Thyroid gland (tissue), 4 donors: ENCODE measurements at regions not wholly inside any gene's neighbourhood (a gene's known extent, or its start where the extent isn't known, plus 50 kb on each side); places are given as distances from the start of the nearest gene placed in this dataset.

Source experiments
- DNase-seq, 2 donors: peaks; one replicate each; pipeline ENCODE4 v3.0.0-alpha.2; 2019
- H3K27ac ChIP-seq, 3 donors: fragments of 200-600 bp; sonication (generic); 1 replicate in 2 of 3; 2 replicates in 1 of 3; pipeline ENCODE4 v1.5.1; 2016 to 2019; ENCODE audit warnings: mild to moderate bottlenecking in 1 of 3, moderate library complexity in 1 of 3
- H3K27me3 ChIP-seq: fragments of 200-600 bp; sonication (generic); one replicate; pipeline ENCODE4 v1.5.1; 2019
- H3K36me3 ChIP-seq, 2 donors: fragments of 200-600 bp; sonication (generic); one replicate each; pipeline ENCODE4 v1.5.1; 2016 to 2019
- H3K4me1 ChIP-seq, 2 donors: fragments of 200-600 bp; sonication (generic); one replicate each; pipeline ENCODE4 v1.5.1; 2017 to 2019
- H3K4me3 ChIP-seq, 3 donors: fragments of 200-600 bp; sonication (generic); replicated peaks in 1 of 3; 1 replicate in 2 of 3; 2 replicates in 1 of 3; pipeline ENCODE4 v1.5.1; 2016; ENCODE audit warnings: mild to moderate bottlenecking in 1 of 3
- H3K9me3 ChIP-seq: fragments of 200-600 bp; sonication (generic); one replicate; pipeline ENCODE4 v1.5.1; 2017
- POLR2A ChIP-seq, 2 donors: fragments of 450-650 bp; IDR thresholded peaks; one replicate each; pipeline ENCODE4 v1.6.1; 2017; ENCODE audit warnings: antibody characterized with exemption in 2 of 2, mild to moderate bottlenecking in 2 of 2, moderate library complexity in 1 of 2
- whole genome bisulfite sequencing, 2 donors: methylation state at CpG; one replicate each; pipeline ENCODE4 v1.1.5; 2017; 5-methylcytosine and 5-hydroxymethylcytosine counted together
- intact Hi-C: fragments of 100-400 bp; cut with DNase I; formaldehyde crosslinking; loops from one replicate; pipeline ENCODE4 v1.15.1; 2023
- TF ChIP-seq, protein P1 (sequence below), 6 experiments: fragments of 200-600 bp in 3 of 6; fragments of 450-650 bp in 3 of 6; sonication (generic) in 3 of 6; IDR thresholded peaks; one replicate each; pipeline ENCODE4 v1.5.1; 2016 to 2019; ENCODE audit warnings: antibody characterized with exemption in 6 of 6, mild to moderate bottlenecking in 2 of 6, inconsistent platforms in 1 of 6, moderate library complexity in 1 of 6

DNA sequence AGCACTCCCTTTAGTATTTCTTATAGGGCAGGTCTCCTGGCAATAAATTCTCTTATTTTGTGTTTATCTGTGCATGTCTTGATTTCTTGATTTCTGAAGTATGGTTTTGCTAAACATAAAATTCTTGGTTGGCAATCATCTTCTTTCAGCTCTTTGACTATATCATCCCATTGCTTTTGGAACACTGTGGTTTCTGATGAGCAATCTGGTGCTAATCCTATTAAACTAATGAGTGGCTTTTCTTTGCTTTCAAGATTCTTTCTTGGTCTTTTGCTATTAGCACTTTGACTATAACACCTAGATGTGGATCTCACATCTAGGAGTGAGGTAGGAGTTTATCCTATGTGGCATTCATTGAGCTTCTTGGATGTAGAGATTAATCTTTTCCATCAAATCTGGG lies 120.7 kb upstream of the MED13L start:
- H3K9me3 ChIP-seq = no peaks in the 10 kb centered on the region
- no peaks in the 10 kb centered on the region for H3K36me3 ChIP-seq
- H3K27ac ChIP-seq = no peak overlapping the region
- intact Hi-C loops = no loop called here
- H3K4me3 ChIP-seq = no peak overlapping the region
- no peaks in the 10 kb centered on the region for H3K4me1 ChIP-seq
- TF ChIP-seq POLR2A (IDR thresholded peaks at IDR 0.05) = no peak
- TF ChIP-seq, protein P1, sequence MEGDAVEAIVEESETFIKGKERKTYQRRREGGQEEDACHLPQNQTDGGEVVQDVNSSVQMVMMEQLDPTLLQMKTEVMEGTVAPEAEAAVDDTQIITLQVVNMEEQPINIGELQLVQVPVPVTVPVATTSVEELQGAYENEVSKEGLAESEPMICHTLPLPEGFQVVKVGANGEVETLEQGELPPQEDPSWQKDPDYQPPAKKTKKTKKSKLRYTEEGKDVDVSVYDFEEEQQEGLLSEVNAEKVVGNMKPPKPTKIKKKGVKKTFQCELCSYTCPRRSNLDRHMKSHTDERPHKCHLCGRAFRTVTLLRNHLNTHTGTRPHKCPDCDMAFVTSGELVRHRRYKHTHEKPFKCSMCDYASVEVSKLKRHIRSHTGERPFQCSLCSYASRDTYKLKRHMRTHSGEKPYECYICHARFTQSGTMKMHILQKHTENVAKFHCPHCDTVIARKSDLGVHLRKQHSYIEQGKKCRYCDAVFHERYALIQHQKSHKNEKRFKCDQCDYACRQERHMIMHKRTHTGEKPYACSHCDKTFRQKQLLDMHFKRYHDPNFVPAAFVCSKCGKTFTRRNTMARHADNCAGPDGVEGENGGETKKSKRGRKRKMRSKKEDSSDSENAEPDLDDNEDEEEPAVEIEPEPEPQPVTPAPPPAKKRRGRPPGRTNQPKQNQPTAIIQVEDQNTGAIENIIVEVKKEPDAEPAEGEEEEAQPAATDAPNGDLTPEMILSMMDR (IDR thresholded peaks at IDR 0.05) = no peak
- no peak for DNase-seq
- H3K27me3 ChIP-seq = no peaks in the 10 kb centered on the region

DNA sequence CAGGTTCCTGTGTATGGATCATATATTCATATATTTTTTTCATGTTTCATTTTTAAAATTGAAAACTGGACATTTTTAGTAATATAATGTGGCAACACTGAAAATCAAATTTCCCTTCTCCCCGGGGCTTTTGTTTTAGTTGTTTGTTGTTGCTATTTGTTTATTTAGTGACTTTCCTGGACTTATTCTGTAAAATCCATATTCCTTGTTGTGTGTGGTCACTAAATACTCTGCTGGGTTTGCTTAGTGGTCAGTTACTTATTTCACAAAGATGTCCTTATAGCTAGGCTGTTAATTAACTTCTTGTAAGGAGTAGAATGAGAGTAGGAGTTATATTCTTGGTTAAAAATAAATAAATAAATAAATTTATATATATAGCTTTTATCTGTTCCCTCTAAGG lies 121.6 kb upstream of the MED13L start:
- WGBS, 2 donors = 98% methylated on average over 1 of the region's 1 CpG
- no peak for DNase-seq
- no peaks in the 10 kb centered on the region for H3K36me3 ChIP-seq
- intact Hi-C loops = no loop called here
- H3K4me1 ChIP-seq = no peaks in the 10 kb centered on the region
- H3K9me3 ChIP-seq = no peaks in the 10 kb centered on the region
- H3K27ac ChIP-seq = no peak overlapping the region
- TF ChIP-seq, protein P1 (IDR thresholded peaks at IDR 0.05) = no peak
- TF ChIP-seq POLR2A (IDR thresholded peaks at IDR 0.05) = no peak
- H3K4me3 ChIP-seq = no peak overlapping the region
- H3K27me3 ChIP-seq = no peaks in the 10 kb centered on the region

DNA sequence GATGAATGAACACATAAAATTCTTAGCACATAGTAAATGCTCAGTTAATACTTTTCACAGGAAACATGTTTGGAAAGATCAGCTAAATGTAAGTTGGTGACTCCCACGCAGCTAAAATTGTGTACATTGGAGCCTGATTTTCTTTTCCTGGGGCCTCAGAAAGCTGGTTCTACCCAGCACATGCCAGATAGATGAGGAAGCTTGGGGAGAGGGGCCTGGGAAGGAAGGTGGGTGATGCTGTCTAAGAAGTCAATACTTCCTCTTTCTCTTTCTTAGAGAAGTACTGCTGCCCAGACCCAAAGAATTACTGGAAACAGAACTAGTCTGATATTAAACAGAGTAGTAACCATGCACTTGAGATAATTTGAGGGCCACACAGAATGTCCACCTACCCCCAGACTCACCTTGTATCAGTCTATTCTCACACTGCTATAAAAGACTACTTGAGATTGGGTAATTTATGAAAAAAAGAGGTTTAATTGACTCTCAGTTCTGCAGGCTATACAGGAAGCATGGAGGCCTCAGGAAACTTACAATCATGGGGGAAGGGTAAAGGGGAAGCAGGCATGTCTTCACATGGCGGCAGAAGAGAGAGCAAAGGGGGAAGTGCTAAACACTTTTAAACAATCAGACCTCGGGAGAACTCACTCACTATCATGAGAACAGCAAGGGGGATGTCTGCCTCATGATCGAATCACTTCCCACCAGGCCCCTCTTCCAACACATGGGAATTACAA lies 123.3 kb upstream of the MED13L start:
- no peaks in the 10 kb centered on the region for H3K4me1 ChIP-seq
- no peaks in the 10 kb centered on the region for H3K36me3 ChIP-seq
- intact Hi-C loops = no loop called here
- no peaks in the 10 kb centered on the region for H3K27me3 ChIP-seq
- no peak overlapping the region for H3K27ac ChIP-seq
- 68 to 87% methylated on average over 4 of the region's 4 CpGs for WGBS, 2 donors
- DNase-seq = no peak
- no peaks in the 10 kb centered on the region for H3K9me3 ChIP-seq
- TF ChIP-seq, protein P1 (IDR thresholded peaks at IDR 0.05) = no peak
- no peak for TF ChIP-seq POLR2A (IDR thresholded peaks at IDR 0.05)
- H3K4me3 ChIP-seq = no peak overlapping the region

DNA sequence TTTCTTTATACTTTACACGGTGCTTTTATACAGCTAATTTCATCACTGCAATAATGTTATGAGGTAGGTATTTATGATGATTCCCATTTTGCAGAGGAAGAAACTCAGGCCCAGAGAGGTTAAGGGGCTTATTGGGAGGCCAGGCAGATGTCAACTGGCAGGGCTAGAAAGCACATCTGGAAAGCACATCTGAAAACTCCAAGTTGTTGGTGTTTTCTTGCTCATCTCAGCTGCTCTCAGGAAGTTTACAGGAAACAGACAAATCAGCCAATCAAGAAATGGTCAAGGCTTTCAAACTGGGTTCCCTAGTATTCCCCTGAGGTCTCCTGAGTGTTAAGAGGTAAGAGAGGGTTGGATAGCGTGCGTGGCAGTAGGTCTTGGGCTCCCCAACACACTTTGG lies 124.1 kb upstream of the MED13L start:
- WGBS, 2 donors = 89 to 96% methylated on average over 3 of the region's 3 CpGs
- TF ChIP-seq, protein P1 (IDR thresholded peaks at IDR 0.05) = no peak
- TF ChIP-seq POLR2A (IDR thresholded peaks at IDR 0.05) = no peak
- no peak for DNase-seq
- Histone ChIP-seq H3K27ac (no peak overlapping the region), H3K4me1 (peaks cover 0 to 2% of the 10 kb centered on the region in 2 donors), H3K36me3 (no peaks in the 10 kb centered on the region), H3K9me3 (no peaks in the 10 kb centered on the region), H3K27me3 (no peaks in the 10 kb centered on the region), H3K4me3 (no peak overlapping the region)
- intact Hi-C loops = no loop called here

DNA sequence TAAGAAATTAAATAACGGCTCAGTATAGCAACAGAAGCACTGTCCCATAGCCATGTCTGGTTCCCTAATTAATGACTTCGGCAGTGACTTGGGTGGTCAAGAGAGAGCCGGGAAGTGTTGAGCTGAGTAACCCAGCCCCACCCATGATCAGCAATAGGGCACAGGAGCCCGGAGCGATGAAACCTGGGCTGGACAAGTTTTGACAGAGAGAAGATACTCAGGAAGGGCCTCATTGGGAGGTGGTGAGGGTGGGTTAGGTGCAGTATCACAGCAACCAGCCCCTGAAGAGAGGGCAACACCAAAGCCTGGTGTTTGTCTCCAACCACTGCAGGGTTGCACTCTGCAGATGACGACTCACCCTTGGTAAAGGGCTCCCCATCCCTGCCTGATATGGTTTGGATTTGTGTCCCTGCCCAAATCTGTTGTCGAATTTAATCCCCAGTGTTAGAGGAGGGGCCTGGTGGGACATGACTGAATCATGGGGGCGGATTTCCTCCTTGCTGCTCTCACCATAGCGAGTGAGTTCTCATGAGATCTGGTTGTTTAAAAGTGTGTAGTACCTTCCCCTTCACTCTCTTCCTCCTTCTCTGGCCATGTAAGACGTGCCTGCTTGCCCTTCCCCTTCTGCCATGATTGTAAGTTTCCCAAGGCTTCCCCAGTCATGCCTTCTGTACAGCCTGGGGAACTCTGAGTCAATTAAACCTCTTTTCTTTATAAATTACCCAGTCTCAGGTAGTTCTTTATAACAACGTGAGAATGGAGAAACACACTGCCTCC lies 124.9 kb upstream of the MED13L start:
- no peaks in the 10 kb centered on the region for H3K36me3 ChIP-seq
- TF ChIP-seq POLR2A (IDR thresholded peaks at IDR 0.05) = no peak
- TF ChIP-seq, protein P1 (IDR thresholded peaks at IDR 0.05) = no peak
- intact Hi-C loops = no loop called here
- peaks cover 0 to 2% of the 10 kb centered on the region in 2 donors for H3K4me1 ChIP-seq
- H3K4me3 ChIP-seq = no peak overlapping the region
- no peak for DNase-seq
- no peaks in the 10 kb centered on the region for H3K9me3 ChIP-seq
- 86 to 87% methylated on average over 11 of the region's 11 CpGs for WGBS, 2 donors
- H3K27ac ChIP-seq = no peak overlapping the region
- H3K27me3 ChIP-seq = no peaks in the 10 kb centered on the region
